Astrocyte (in vitro differentiated cells and primary cell): ENCODE measurements at regions not wholly inside any gene's neighbourhood (a gene's known extent, or its start where the extent isn't known, plus 50 kb on each side); places are given as distances from the start of the nearest gene placed in this dataset.
A peak's percentile ranks its signal among the peaks of the same experiment; 100 is the strongest.

Source experiments
- DNase-seq: peaks from one replicate; pipeline ENCODE4 v3.0.0-alpha.2; 2010; ENCODE audit warnings: low read depth
- FAIRE-seq: peaks from 2 replicates; lab custom pipeline; 2011; peaks lifted over from hg19 to GRCh38; lab: Jason Lieb, UNC
- H2AFZ ChIP-seq: 2 replicates; pipeline ENCODE4 v1.6.0; 2012; ENCODE audit warnings: low read depth, low read length, inconsistent platforms
- H3K27ac ChIP-seq: 2 replicates; pipeline ENCODE4 v1.5.1; 2011; ENCODE audit warnings: low read depth, low read length, inconsistent platforms
- H3K27me3 ChIP-seq: 2 replicates; pipeline ENCODE4 v1.6.0; 2011; ENCODE audit warnings: low read length, inconsistent platforms; ENCODE audit not compliant: insufficient read depth
- H3K36me3 ChIP-seq: 2 replicates; pipeline ENCODE4 v1.5.1; 2011; ENCODE audit warnings: low read length, inconsistent platforms; ENCODE audit not compliant: insufficient read depth
- H3K4me1 ChIP-seq: 2 replicates; pipeline ENCODE4 v1.5.1; 2011; ENCODE audit warnings: low read length, inconsistent platforms; ENCODE audit not compliant: insufficient read depth
- H3K4me2 ChIP-seq: 2 replicates; pipeline ENCODE4 v1.6.0; 2012; ENCODE audit warnings: low read length, inconsistent platforms
- H3K4me3 ChIP-seq: 2 replicates; pipeline ENCODE4 v1.5.1; 2011; ENCODE audit warnings: low read depth, mild to moderate bottlenecking, low read length, inconsistent platforms; ENCODE audit not compliant: insufficient read depth
- H3K79me2 ChIP-seq: 2 replicates; pipeline ENCODE4 v1.6.0; 2012; ENCODE audit warnings: mild to moderate bottlenecking, low read length, inconsistent platforms; ENCODE audit not compliant: insufficient read depth
- H3K9ac ChIP-seq: 2 replicates; pipeline ENCODE4 v1.6.0; 2012; ENCODE audit warnings: mild to moderate bottlenecking, low read length, inconsistent platforms
- H3K9me3 ChIP-seq: 2 replicates; pipeline ENCODE4 v1.5.1; 2012; ENCODE audit warnings: low read depth, mild to moderate bottlenecking, low read length, inconsistent platforms; ENCODE audit not compliant: insufficient read depth
- H4K20me1 ChIP-seq: 2 replicates; pipeline ENCODE4 v1.6.0; 2012; ENCODE audit warnings: low read length, inconsistent platforms; ENCODE audit not compliant: insufficient read depth
- H3K27ac Mint-ChIP-seq: one replicate; pipeline ENCODE4 v1.8.0; 2021; ENCODE audit warnings: mild to moderate bottlenecking, mixed read lengths; ENCODE audit not compliant: unreplicated experiment
- H3K27me3 Mint-ChIP-seq: one replicate; pipeline ENCODE4 v1.8.0; 2021; ENCODE audit warnings: low read depth, mixed read lengths; ENCODE audit not compliant: unreplicated experiment
- H3K36me3 Mint-ChIP-seq: one replicate; pipeline ENCODE4 v1.8.0; 2021; ENCODE audit warnings: low read depth, mixed read lengths; ENCODE audit not compliant: unreplicated experiment
- H3K4me1 Mint-ChIP-seq: one replicate; pipeline ENCODE4 v1.8.0; 2021; ENCODE audit warnings: low read depth, mixed read lengths; ENCODE audit not compliant: unreplicated experiment
- H3K4me3 Mint-ChIP-seq: one replicate; pipeline ENCODE4 v1.8.0; 2021; ENCODE audit warnings: mild to moderate bottlenecking, moderate library complexity, mixed read lengths; ENCODE audit not compliant: unreplicated experiment
- H3K9me3 Mint-ChIP-seq: one replicate; pipeline ENCODE4 v1.8.0; 2021; ENCODE audit warnings: mild to moderate bottlenecking, mixed read lengths; ENCODE audit not compliant: unreplicated experiment
- EZH2 ChIP-seq: IDR thresholded peaks from 2 replicates; pipeline ENCODE4 v1.6.1; 2012; ENCODE audit warnings: mild to moderate bottlenecking, low read length, inconsistent platforms; ENCODE audit not compliant: insufficient read depth
- TF ChIP-seq, protein P1 (sequence below): IDR thresholded peaks from 2 replicates; pipeline ENCODE4 v1.5.1; 2011; ENCODE audit warnings: low read depth, mild to moderate bottlenecking, inconsistent platforms, low read length, moderate library complexity; ENCODE audit not compliant: insufficient read depth

DNA sequence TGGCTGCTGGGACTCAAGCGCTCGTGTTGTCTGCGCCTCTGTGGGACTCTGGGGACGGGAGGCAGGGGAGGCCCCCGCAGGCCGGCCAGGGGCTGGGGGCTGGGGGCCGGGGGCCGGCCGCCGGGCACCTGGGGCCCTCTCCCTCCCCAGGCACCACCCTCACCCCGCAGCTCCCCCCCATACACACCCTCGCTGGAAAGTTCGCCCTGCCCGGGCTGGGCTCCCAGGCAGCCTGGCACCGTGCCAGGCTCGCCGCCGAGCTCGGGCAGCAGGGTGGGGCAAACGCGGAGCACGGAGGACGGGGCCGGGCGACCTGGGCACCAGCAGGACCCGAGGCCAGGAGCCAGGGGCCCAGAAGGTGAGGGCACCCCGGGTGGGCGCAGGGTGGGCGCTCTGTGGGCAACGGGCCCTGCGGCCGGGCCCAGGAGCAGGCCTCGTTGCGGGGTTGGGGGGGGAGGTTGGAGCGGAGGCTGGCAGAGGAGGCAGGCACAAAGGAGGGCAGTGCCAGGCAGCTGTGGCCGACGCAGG is 76.7 kb upstream of the WNT7B start:
- Mint-ChIP-seq H3K9me3 (peaks cover 3% of the 10 kb centered on the region), H3K27me3 (peaks cover 53% of the 10 kb centered on the region), H3K27ac (no peak overlapping the region), H3K36me3 (no peaks in the 10 kb centered on the region), H3K4me1 (no peaks in the 10 kb centered on the region), H3K4me3 (no peak overlapping the region)
- H3K9ac ChIP-seq = peak overlapping the region; percentile 86
- no peaks in the 10 kb centered on the region for H3K36me3 ChIP-seq
- peaks cover 59% of the 10 kb centered on the region for H3K4me1 ChIP-seq
- DNase-seq (peak; percentile 32), FAIRE-seq (no peak)
- H2AFZ ChIP-seq = peak overlapping the region; percentile 42
- no peaks in the 10 kb centered on the region for H3K9me3 ChIP-seq
- no peak for TF ChIP-seq EZH2
- TF ChIP-seq, protein P1, sequence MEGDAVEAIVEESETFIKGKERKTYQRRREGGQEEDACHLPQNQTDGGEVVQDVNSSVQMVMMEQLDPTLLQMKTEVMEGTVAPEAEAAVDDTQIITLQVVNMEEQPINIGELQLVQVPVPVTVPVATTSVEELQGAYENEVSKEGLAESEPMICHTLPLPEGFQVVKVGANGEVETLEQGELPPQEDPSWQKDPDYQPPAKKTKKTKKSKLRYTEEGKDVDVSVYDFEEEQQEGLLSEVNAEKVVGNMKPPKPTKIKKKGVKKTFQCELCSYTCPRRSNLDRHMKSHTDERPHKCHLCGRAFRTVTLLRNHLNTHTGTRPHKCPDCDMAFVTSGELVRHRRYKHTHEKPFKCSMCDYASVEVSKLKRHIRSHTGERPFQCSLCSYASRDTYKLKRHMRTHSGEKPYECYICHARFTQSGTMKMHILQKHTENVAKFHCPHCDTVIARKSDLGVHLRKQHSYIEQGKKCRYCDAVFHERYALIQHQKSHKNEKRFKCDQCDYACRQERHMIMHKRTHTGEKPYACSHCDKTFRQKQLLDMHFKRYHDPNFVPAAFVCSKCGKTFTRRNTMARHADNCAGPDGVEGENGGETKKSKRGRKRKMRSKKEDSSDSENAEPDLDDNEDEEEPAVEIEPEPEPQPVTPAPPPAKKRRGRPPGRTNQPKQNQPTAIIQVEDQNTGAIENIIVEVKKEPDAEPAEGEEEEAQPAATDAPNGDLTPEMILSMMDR = no peak
- H3K4me2 ChIP-seq = peak overlapping the region; percentile 88
- no peaks in the 10 kb centered on the region for H4K20me1 ChIP-seq
- H3K27me3 ChIP-seq = no peaks in the 10 kb centered on the region
- H3K27ac ChIP-seq = peak overlapping the region; percentile 91
- peaks cover 86% of the 10 kb centered on the region for H3K79me2 ChIP-seq
- peak overlapping the region; percentile 62 for H3K4me3 ChIP-seq

DNA sequence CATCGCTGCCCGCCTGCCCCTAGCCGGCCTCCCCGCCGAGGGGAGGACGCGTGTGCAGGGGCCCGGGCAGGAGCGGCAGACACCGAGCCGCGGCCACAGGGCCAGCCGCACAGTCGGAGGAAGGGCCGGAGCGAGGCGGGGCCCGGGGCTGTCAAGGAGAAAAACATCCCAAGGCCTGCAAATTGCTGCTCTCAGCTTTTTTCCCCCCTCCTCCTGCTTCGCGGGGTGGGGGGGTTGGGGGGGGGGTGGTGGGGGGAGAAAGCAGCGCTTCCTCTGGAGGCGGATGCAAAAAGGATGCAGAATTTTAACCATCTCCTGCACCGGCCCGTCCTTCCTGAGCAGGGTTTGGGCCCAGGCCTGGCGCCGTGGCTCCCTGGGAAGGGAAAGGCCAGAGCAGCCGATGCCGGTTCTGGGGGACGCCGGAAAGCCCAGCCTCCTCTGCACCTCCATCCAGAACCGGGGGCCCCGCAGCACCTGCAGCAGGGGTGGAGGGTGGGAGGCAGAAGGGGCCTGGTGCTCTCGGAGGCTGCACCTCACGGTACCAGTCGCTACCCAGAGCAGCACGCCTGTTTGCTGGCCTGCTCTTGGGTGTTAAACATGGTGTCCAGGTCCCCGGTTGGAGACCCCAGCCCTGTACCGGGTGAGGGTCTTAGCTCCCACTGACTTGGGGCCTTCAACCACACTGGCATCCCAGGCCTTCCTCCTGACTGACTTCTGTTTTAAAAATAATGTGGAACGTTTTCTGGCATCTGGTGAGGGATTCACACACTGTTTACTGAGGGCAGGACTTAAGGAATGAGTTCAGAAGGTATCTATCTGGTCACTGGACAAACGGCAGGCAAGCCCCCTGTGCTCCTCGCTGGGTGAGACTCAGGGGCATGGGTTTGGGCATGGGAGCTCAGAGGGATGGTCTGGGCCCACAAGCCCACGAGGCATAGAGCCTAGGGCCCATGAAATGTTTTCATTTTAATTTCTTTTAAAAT is 77.4 kb upstream of the WNT7B start:
- Mint-ChIP-seq H3K4me1 (no peaks in the 10 kb centered on the region), H3K27me3 (peaks cover 58% of the 10 kb centered on the region), H3K36me3 (no peaks in the 10 kb centered on the region), H3K27ac (no peak overlapping the region), H3K4me3 (no peak overlapping the region), H3K9me3 (peaks cover 3% of the 10 kb centered on the region)
- Histone ChIP-seq H3K4me3 (peak overlapping the region; percentile 62), H3K79me2 (peaks cover 93% of the 10 kb centered on the region), H3K4me1 (peaks cover 61% of the 10 kb centered on the region), H2AFZ (peak overlapping the region; percentile 55), H3K9ac (peak overlapping the region; percentile 86), H3K27ac (peak overlapping the region; percentile 91), H3K36me3 (no peaks in the 10 kb centered on the region), H3K9me3 (no peaks in the 10 kb centered on the region), H3K27me3 (no peaks in the 10 kb centered on the region), H4K20me1 (no peaks in the 10 kb centered on the region), H3K4me2 (peak overlapping the region; percentile 93)
- peak; percentile 80 for DNase-seq
- TF ChIP-seq, protein P1 = no peak
- no peak for TF ChIP-seq EZH2
- no peak for FAIRE-seq
